Activated CD4-positive, alpha-beta T cell treated with anti-CD3 and anti-CD28 coated beads, Interleukin-2, amount 10 ng/mL, durations not matched to agents 7 days and 5 days (primary cell): ENCODE measurements at regions not wholly inside any gene's neighbourhood (a gene's known extent, or its start where the extent isn't known, plus 50 kb on each side); places are given as distances from the start of the nearest gene placed in this dataset.

Source experiments
- CTCF ChIA-PET: fragments of 350-600 bp; sonication (Branson Sonifier 250); formaldehyde crosslinking; loops from one replicate; lab custom pipeline; 2021; ENCODE audit warnings: antibody characterized with exemption; lab: Charles Lee
- POLR2A ChIA-PET: fragments of 350-600 bp; sonication (Branson Sonifier 250); formaldehyde crosslinking; loops from one replicate; lab custom pipeline; 2021; ENCODE audit warnings: antibody characterized with exemption; lab: Charles Lee
- DNase-seq: peaks from one replicate; pipeline ENCODE4 v3.0.0-alpha.2; 2020
- H3K27ac Mint-ChIP-seq: one replicate; pipeline ENCODE4 v1.8.0; 2021; ENCODE audit warnings: mild to moderate bottlenecking, moderate library complexity, mixed read lengths
- H3K27me3 Mint-ChIP-seq: one replicate; pipeline ENCODE4 v1.8.0; 2021; ENCODE audit warnings: mixed read lengths
- H3K36me3 Mint-ChIP-seq: one replicate; pipeline ENCODE4 v1.8.0; 2021; ENCODE audit warnings: low read depth, mixed read lengths
- H3K4me1 Mint-ChIP-seq: one replicate; pipeline ENCODE4 v1.8.0; 2021; ENCODE audit warnings: mixed read lengths
- H3K4me3 Mint-ChIP-seq: one replicate; pipeline ENCODE4 v1.8.0; 2021; ENCODE audit warnings: mild to moderate bottlenecking, moderate library complexity, mixed read lengths
- H3K9me3 Mint-ChIP-seq: one replicate; pipeline ENCODE4 v1.8.0; 2021; ENCODE audit warnings: mixed read lengths

- DNase-seq, result no peak
- Mint-ChIP-seq H3K4me3 (no peak overlapping the region), H3K27me3 (no peaks in the 10 kb centered on the region), H3K27ac (no peak overlapping the region), H3K9me3 (peaks cover 6% of the 10 kb centered on the region), H3K36me3 (no peaks in the 10 kb centered on the region), H3K4me1 (no peaks in the 10 kb centered on the region)
- ChIA-PET CTCF (no interaction called here), POLR2A (no interaction called here)
These were observed 737.6 kb upstream of the CHRM3 start for GRCh38 chr1:238648751-238649150.

- H3K36me3 Mint-ChIP-seq, result no peaks in the 10 kb centered on the region
- no peak overlapping the region for H3K27ac Mint-ChIP-seq
- no peaks in the 10 kb centered on the region for H3K4me1 Mint-ChIP-seq
- CTCF ChIA-PET, result no interaction called here
- DNase-seq, result no peak
- H3K27me3 Mint-ChIP-seq, result no peaks in the 10 kb centered on the region
- no peak overlapping the region for H3K4me3 Mint-ChIP-seq
- POLR2A ChIA-PET, result no interaction called here
- H3K9me3 Mint-ChIP-seq, result peaks cover 3% of the 10 kb centered on the region
These were observed 738.1 kb upstream of the CHRM3 start for GRCh38 chr1:238648296-238648695.

GRCh38 chr1:238647877-238648276, 738.5 kb upstream of the CHRM3 start:
- Mint-ChIP-seq H3K9me3 (no peaks in the 10 kb centered on the region), H3K36me3 (no peaks in the 10 kb centered on the region), H3K27me3 (no peaks in the 10 kb centered on the region), H3K27ac (peak overlapping the region; percentile 54), H3K4me1 (no peaks in the 10 kb centered on the region), H3K4me3 (no peak overlapping the region)
- ChIA-PET POLR2A (no interaction called here), CTCF (interaction anchor here (0.6 kb wide), 1 partner anchor 13 kb away, joined by 3 read pairs; no protein-coding TSS in a partner anchor)
- DNase-seq, result no peak

- POLR2A ChIA-PET, result no interaction called here
- CTCF ChIA-PET, result no interaction called here
- Mint-ChIP-seq H3K27me3 (no peaks in the 10 kb centered on the region), H3K36me3 (no peaks in the 10 kb centered on the region), H3K27ac (no peak overlapping the region), H3K4me3 (no peak overlapping the region), H3K4me1 (no peaks in the 10 kb centered on the region), H3K9me3 (no peaks in the 10 kb centered on the region)
- no peak for DNase-seq
These were observed 744.1 kb upstream of the CHRM3 start for GRCh38 chr1:238642231-238642630.

GRCh38 chr1:238639861-238640260, 746.5 kb upstream of the CHRM3 start:
- no peaks in the 10 kb centered on the region for H3K27me3 Mint-ChIP-seq
- H3K36me3 Mint-ChIP-seq, result no peaks in the 10 kb centered on the region
- H3K27ac Mint-ChIP-seq, result no peak overlapping the region
- no peaks in the 10 kb centered on the region for H3K9me3 Mint-ChIP-seq
- H3K4me3 Mint-ChIP-seq, result no peak overlapping the region
- no peaks in the 10 kb centered on the region for H3K4me1 Mint-ChIP-seq
- DNase-seq, result no peak
- CTCF ChIA-PET, result no interaction called here
- POLR2A ChIA-PET, result no interaction called here

- no peaks in the 10 kb centered on the region for H3K27me3 Mint-ChIP-seq
- ChIA-PET CTCF (no interaction called here), POLR2A (no interaction called here)
- DNase-seq, result no peak
- H3K36me3 Mint-ChIP-seq, result no peaks in the 10 kb centered on the region
- H3K4me3 Mint-ChIP-seq, result no peak overlapping the region
- H3K4me1 Mint-ChIP-seq, result no peaks in the 10 kb centered on the region
- H3K27ac Mint-ChIP-seq, result no peak overlapping the region
- H3K9me3 Mint-ChIP-seq, result peaks cover 4% of the 10 kb centered on the region
These were observed 737.4 kb upstream of the ZP4 start for GRCh38 chr1:238628110-238628509.

GRCh38 chr1:238624776-238625175, 734.1 kb upstream of the ZP4 start:
- Mint-ChIP-seq H3K4me1 (no peaks in the 10 kb centered on the region), H3K9me3 (peaks cover 4% of the 10 kb centered on the region), H3K27me3 (no peaks in the 10 kb centered on the region), H3K36me3 (no peaks in the 10 kb centered on the region), H3K4me3 (no peak overlapping the region), H3K27ac (no peak overlapping the region)
- POLR2A ChIA-PET, result no interaction called here
- no peak for DNase-seq
- CTCF ChIA-PET, result no interaction called here

GRCh38 chr1:238621405-238621804, 730.7 kb upstream of the ZP4 start:
- Mint-ChIP-seq H3K9me3 (no peaks in the 10 kb centered on the region), H3K4me3 (no peak overlapping the region), H3K4me1 (no peaks in the 10 kb centered on the region), H3K27me3 (no peaks in the 10 kb centered on the region), H3K36me3 (no peaks in the 10 kb centered on the region), H3K27ac (no peak overlapping the region)
- POLR2A ChIA-PET, result no interaction called here
- CTCF ChIA-PET, result no interaction called here
- DNase-seq, result no peak

GRCh38 chr1:238619652-238620051, 728.9 kb upstream of the ZP4 start:
- Mint-ChIP-seq H3K9me3 (no peaks in the 10 kb centered on the region), H3K4me3 (no peak overlapping the region), H3K4me1 (no peaks in the 10 kb centered on the region), H3K27me3 (no peaks in the 10 kb centered on the region), H3K36me3 (no peaks in the 10 kb centered on the region), H3K27ac (no peak overlapping the region)
- DNase-seq, result no peak
- CTCF ChIA-PET, result no interaction called here
- POLR2A ChIA-PET, result no interaction called here

- no peaks in the 10 kb centered on the region for H3K27me3 Mint-ChIP-seq
- CTCF ChIA-PET, result no interaction called here
These were observed 720.7 kb upstream of the ZP4 start for GRCh38 chr1:238611406-238611805.

GRCh38 chr1:238608144-238608543, 717.4 kb upstream of the ZP4 start:
- CTCF ChIA-PET, result no interaction called here
- Mint-ChIP-seq H3K4me3 (no peak overlapping the region), H3K9me3 (peaks cover 4% of the 10 kb centered on the region), H3K27me3 (no peaks in the 10 kb centered on the region), H3K36me3 (no peaks in the 10 kb centered on the region), H3K4me1 (no peaks in the 10 kb centered on the region), H3K27ac (no peak overlapping the region)
- DNase-seq, result no peak
- POLR2A ChIA-PET, result no interaction called here

More at GRCh38 chr1:238611406-238611805, 720.7 kb upstream of the ZP4 start:
- Mint-ChIP-seq H3K27ac (no peak overlapping the region), H3K9me3 (peaks cover 4% of the 10 kb centered on the region), H3K36me3 (no peaks in the 10 kb centered on the region), H3K4me1 (no peaks in the 10 kb centered on the region), H3K4me3 (no peak overlapping the region)
- POLR2A ChIA-PET, result no interaction called here
- DNase-seq, result no peak

- no peaks in the 10 kb centered on the region for H3K27me3 Mint-ChIP-seq
- DNase-seq, result no peak
- H3K9me3 Mint-ChIP-seq, result peaks cover 4% of the 10 kb centered on the region
- CTCF ChIA-PET, result no interaction called here
- POLR2A ChIA-PET, result no interaction called here
- no peaks in the 10 kb centered on the region for H3K36me3 Mint-ChIP-seq
- H3K4me1 Mint-ChIP-seq, result no peaks in the 10 kb centered on the region
- no peak overlapping the region for H3K27ac Mint-ChIP-seq
- no peak overlapping the region for H3K4me3 Mint-ChIP-seq
These were observed 716.2 kb upstream of the ZP4 start for GRCh38 chr1:238606896-238607295.

- H3K4me3 Mint-ChIP-seq, result no peak overlapping the region
- peaks cover 4% of the 10 kb centered on the region for H3K9me3 Mint-ChIP-seq
- no peaks in the 10 kb centered on the region for H3K27me3 Mint-ChIP-seq
These were observed 715.7 kb upstream of the ZP4 start for GRCh38 chr1:238606457-238606856.

GRCh38 chr1:238604357-238604756, 713.6 kb upstream of the ZP4 start:
- DNase-seq, result no peak
- H3K4me3 Mint-ChIP-seq, result no peak overlapping the region
- H3K9me3 Mint-ChIP-seq, result peaks cover 4% of the 10 kb centered on the region
- no peaks in the 10 kb centered on the region for H3K4me1 Mint-ChIP-seq
- H3K27ac Mint-ChIP-seq, result no peak overlapping the region
- ChIA-PET CTCF (interaction anchor here (0.5 kb wide), 1 partner anchor 340 kb away, joined by 3 read pairs; no protein-coding TSS in a partner anchor), POLR2A (no interaction called here)
- H3K36me3 Mint-ChIP-seq, result no peaks in the 10 kb centered on the region
- no peaks in the 10 kb centered on the region for H3K27me3 Mint-ChIP-seq

More at GRCh38 chr1:238606457-238606856, 715.7 kb upstream of the ZP4 start:
- DNase-seq, result no peak
- ChIA-PET POLR2A (no interaction called here), CTCF (no interaction called here)
- no peaks in the 10 kb centered on the region for H3K4me1 Mint-ChIP-seq
- no peaks in the 10 kb centered on the region for H3K36me3 Mint-ChIP-seq
- H3K27ac Mint-ChIP-seq, result no peak overlapping the region
